ENCODE measurements at regions not wholly inside any gene's neighbourhood (a gene's known extent, or its start where the extent isn't known, plus 50 kb on each side); places are given as distances from the start of the nearest gene placed in this dataset.

GRCh38 chr3:77868725-77869124, 828.8 kb downstream of the ROBO2 start:
- TF ChIP-seq CTCF (conservative IDR thresholded peaks at IDR 0.05) = no peak
- Mint-ChIP-seq H3K4me1 (no peaks in the 10 kb centered on the region), H3K27ac (ENCODE audit: unreplicated experiment) (no peak overlapping the region), H3K36me3 (ENCODE audit: low read depth) (peaks cover 2% of the 10 kb centered on the region), H3K27me3 (ENCODE audit: low read depth) (no peaks in the 10 kb centered on the region), H3K9me3 (peaks cover 14% of the 10 kb centered on the region), H3K4me3 (no peak overlapping the region)
- no peak for DNase-seq (ENCODE audit: low read depth, low spot score)

- TF ChIP-seq CTCF (conservative IDR thresholded peaks at IDR 0.05) = no peak
- no peak overlapping the region for H3K4me3 Mint-ChIP-seq
Measured at GRCh38 chr3:77869423-77869822, 829.5 kb downstream of the ROBO2 start.

DNA sequence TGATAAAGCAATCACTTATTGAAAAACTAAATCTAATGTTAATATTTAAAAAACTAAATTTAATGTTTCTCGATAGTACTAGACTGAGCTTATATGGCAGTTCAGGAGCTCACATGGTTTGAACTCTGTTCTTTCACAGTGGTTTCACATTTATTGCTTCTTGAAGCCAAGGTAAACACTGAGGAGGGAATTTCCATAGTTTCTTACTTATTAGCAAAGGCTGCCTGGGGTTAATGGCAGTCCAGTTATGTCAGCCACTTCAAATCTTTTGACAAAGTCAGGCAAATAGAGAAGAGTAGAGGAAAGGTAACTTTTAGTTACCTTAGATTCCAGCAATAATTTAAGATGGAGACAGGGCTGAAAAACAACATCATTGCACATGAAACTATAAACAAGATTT, 831.5 kb downstream of the ROBO2 start:
- Mint-ChIP-seq H3K27ac (ENCODE audit: unreplicated experiment) (no peak overlapping the region), H3K4me3 (no peak overlapping the region), H3K36me3 (ENCODE audit: low read depth) (peaks cover 2% of the 10 kb centered on the region), H3K4me1 (no peaks in the 10 kb centered on the region), H3K27me3 (ENCODE audit: low read depth) (no peaks in the 10 kb centered on the region), H3K9me3 (peaks cover 15% of the 10 kb centered on the region)
- no peak for TF ChIP-seq CTCF (conservative IDR thresholded peaks at IDR 0.05)
- no peak for DNase-seq (ENCODE audit: low read depth, low spot score)

More at GRCh38 chr3:77869423-77869822, 829.5 kb downstream of the ROBO2 start:
- no peaks in the 10 kb centered on the region for H3K27me3 Mint-ChIP-seq (ENCODE audit: low read depth)
- H3K36me3 Mint-ChIP-seq (ENCODE audit: low read depth) = peaks cover 2% of the 10 kb centered on the region
- DNase-seq (ENCODE audit: low read depth, low spot score) = no peak
- no peak overlapping the region for H3K27ac Mint-ChIP-seq (ENCODE audit: unreplicated experiment)
- peaks cover 14% of the 10 kb centered on the region for H3K9me3 Mint-ChIP-seq
- no peaks in the 10 kb centered on the region for H3K4me1 Mint-ChIP-seq

- DNase-seq (ENCODE audit: low read depth, low spot score) = no peak
- no peaks in the 10 kb centered on the region for H3K27me3 Mint-ChIP-seq (ENCODE audit: low read depth)
- H3K36me3 Mint-ChIP-seq (ENCODE audit: low read depth) = peaks cover 2% of the 10 kb centered on the region
- peaks cover 14% of the 10 kb centered on the region for H3K9me3 Mint-ChIP-seq
- H3K4me3 Mint-ChIP-seq = no peak overlapping the region
- H3K27ac Mint-ChIP-seq (ENCODE audit: unreplicated experiment) = peak overlapping the region; percentile 45
- TF ChIP-seq CTCF (conservative IDR thresholded peaks at IDR 0.05) = no peak
- no peaks in the 10 kb centered on the region for H3K4me1 Mint-ChIP-seq
Measured at GRCh38 chr3:77873598-77873997, 833.7 kb downstream of the ROBO2 start.

GRCh38 chr3:77885381-77885780, 845.5 kb downstream of the ROBO2 start:
- H3K27ac Mint-ChIP-seq (ENCODE audit: unreplicated experiment) = no peak overlapping the region
- H3K9me3 Mint-ChIP-seq = peaks cover 3% of the 10 kb centered on the region
- no peak for DNase-seq (ENCODE audit: low read depth, low spot score)
- H3K27me3 Mint-ChIP-seq (ENCODE audit: low read depth) = no peaks in the 10 kb centered on the region
- H3K4me3 Mint-ChIP-seq = no peak overlapping the region
- no peaks in the 10 kb centered on the region for H3K36me3 Mint-ChIP-seq (ENCODE audit: low read depth)
- no peak for TF ChIP-seq CTCF (conservative IDR thresholded peaks at IDR 0.05)
- no peaks in the 10 kb centered on the region for H3K4me1 Mint-ChIP-seq

- Mint-ChIP-seq H3K27me3 (ENCODE audit: low read depth) (no peaks in the 10 kb centered on the region), H3K4me1 (no peaks in the 10 kb centered on the region), H3K36me3 (ENCODE audit: low read depth) (no peaks in the 10 kb centered on the region), H3K27ac (ENCODE audit: unreplicated experiment) (no peak overlapping the region), H3K9me3 (peaks cover 3% of the 10 kb centered on the region), H3K4me3 (no peak overlapping the region)
- no peak for TF ChIP-seq CTCF (conservative IDR thresholded peaks at IDR 0.05)
- DNase-seq (ENCODE audit: low read depth, low spot score) = no peak
Measured at GRCh38 chr3:77887611-77888010, 847.7 kb downstream of the ROBO2 start.

Measured in neural crest cell (in vitro differentiated cells).